ENCODE measurements at regions not wholly inside any gene's neighbourhood (a gene's known extent, or its start where the extent isn't known, plus 50 kb on each side); places are given as distances from the start of the nearest gene placed in this dataset.
"Not testable (repeated sequence)": the region's sequence is repeated elsewhere in the genome, so short reads cannot be mapped to it uniquely, and the experiment has no call there.

- not testable (repeated sequence) for TF ChIP-seq BACH2 (CRISPR knock-in tag; IDR thresholded peaks at IDR 0.05; ENCODE audit: borderline replicate concordance); ESRRG (CRISPR knock-in tag; IDR thresholded peaks at IDR 0.05); CREB5 (CRISPR knock-in tag; IDR thresholded peaks at IDR 0.05; ENCODE audit: low read depth); PATZ1 (CRISPR knock-in tag; IDR thresholded peaks at IDR 0.05; ENCODE audit: borderline replicate concordance); ZC3H10 (CRISPR knock-in tag; IDR thresholded peaks at IDR 0.05); ISL1 (CRISPR knock-in tag; IDR thresholded peaks at IDR 0.05); ARNTL (CRISPR knock-in tag; IDR thresholded peaks at IDR 0.05; ENCODE audit: borderline replicate concordance, low read depth); ZFP30 (CRISPR knock-in tag; IDR thresholded peaks at IDR 0.05)
- TF ChIP-seq, protein P1, sequence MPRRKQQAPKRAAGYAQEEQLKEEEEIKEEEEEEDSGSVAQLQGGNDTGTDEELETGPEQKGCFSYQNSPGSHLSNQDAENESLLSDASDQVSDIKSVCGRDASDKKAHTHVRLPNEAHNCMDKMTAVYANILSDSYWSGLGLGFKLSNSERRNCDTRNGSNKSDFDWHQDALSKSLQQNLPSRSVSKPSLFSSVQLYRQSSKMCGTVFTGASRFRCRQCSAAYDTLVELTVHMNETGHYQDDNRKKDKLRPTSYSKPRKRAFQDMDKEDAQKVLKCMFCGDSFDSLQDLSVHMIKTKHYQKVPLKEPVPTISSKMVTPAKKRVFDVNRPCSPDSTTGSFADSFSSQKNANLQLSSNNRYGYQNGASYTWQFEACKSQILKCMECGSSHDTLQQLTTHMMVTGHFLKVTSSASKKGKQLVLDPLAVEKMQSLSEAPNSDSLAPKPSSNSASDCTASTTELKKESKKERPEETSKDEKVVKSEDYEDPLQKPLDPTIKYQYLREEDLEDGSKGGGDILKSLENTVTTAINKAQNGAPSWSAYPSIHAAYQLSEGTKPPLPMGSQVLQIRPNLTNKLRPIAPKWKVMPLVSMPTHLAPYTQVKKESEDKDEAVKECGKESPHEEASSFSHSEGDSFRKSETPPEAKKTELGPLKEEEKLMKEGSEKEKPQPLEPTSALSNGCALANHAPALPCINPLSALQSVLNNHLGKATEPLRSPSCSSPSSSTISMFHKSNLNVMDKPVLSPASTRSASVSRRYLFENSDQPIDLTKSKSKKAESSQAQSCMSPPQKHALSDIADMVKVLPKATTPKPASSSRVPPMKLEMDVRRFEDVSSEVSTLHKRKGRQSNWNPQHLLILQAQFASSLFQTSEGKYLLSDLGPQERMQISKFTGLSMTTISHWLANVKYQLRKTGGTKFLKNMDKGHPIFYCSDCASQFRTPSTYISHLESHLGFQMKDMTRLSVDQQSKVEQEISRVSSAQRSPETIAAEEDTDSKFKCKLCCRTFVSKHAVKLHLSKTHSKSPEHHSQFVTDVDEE (CRISPR knock-in tag; IDR thresholded peaks at IDR 0.05) = not testable (repeated sequence)
Observed at GRCh38 chr9:135177562-135177961, 90.1 kb downstream of the OLFM1 start.

Measured in SK-N-SH treated with all-trans-retinoic acid at 6 μM for 48 hours (cell line).